ENCODE measurements at regions not wholly inside any gene's neighbourhood (a gene's known extent, or its start where the extent isn't known, plus 50 kb on each side); places are given as distances from the start of the nearest gene placed in this dataset.

GRCh38 chr10:120077707-120078492 lies 185.4 kb downstream of the SEC23IP start:
- CTCF ChIA-PET: no interaction called here
- no peak for DNase-seq (ENCODE audit: low read depth, low spot score)
- no peak overlapping the region for H3K4me3 ChIP-seq (ENCODE audit: low read depth, low read length)
- no peak for TF ChIP-seq CTCF (IDR thresholded peaks at IDR 0.05; ENCODE audit: insufficient read depth, low read length, missing control alignments)
- POLR2A ChIA-PET: no interaction called here

- POLR2A ChIA-PET: no interaction called here
- H3K4me3 ChIP-seq (ENCODE audit: low read depth, low read length): no peak overlapping the region
- DNase-seq (ENCODE audit: low read depth, low spot score): no peak
- CTCF ChIA-PET: no interaction called here
- TF ChIP-seq CTCF (IDR thresholded peaks at IDR 0.05; ENCODE audit: insufficient read depth, low read length, missing control alignments): no peak
Measured at GRCh38 chr10:120085096-120085796, 192.7 kb downstream of the SEC23IP start.

- TF ChIP-seq CTCF (IDR thresholded peaks at IDR 0.05; ENCODE audit: insufficient read depth, low read length, missing control alignments): no peak
- no peak overlapping the region for H3K4me3 ChIP-seq (ENCODE audit: low read depth, low read length)
- CTCF ChIA-PET: no interaction called here
- no peak for DNase-seq (ENCODE audit: low read depth, low spot score)
- POLR2A ChIA-PET: no interaction called here
Measured at GRCh38 chr10:120086066-120086465, 193.5 kb downstream of the SEC23IP start.

GRCh38 chr10:120087109-120087508 lies 194.6 kb downstream of the SEC23IP start:
- TF ChIP-seq CTCF (IDR thresholded peaks at IDR 0.05; ENCODE audit: insufficient read depth, low read length, missing control alignments): no peak
- ChIA-PET POLR2A (no interaction called here), CTCF (no interaction called here)
- no peak overlapping the region for H3K4me3 ChIP-seq (ENCODE audit: low read depth, low read length)
- no peak for DNase-seq (ENCODE audit: low read depth, low spot score)

GRCh38 chr10:120095875-120096274 lies 203.3 kb downstream of the SEC23IP start:
- no peak for DNase-seq (ENCODE audit: low read depth, low spot score)
- POLR2A ChIA-PET: no interaction called here
- CTCF ChIA-PET: no interaction called here
- no peak for TF ChIP-seq CTCF (IDR thresholded peaks at IDR 0.05; ENCODE audit: insufficient read depth, low read length, missing control alignments)
- no peak overlapping the region for H3K4me3 ChIP-seq (ENCODE audit: low read depth, low read length)

- no peak overlapping the region for H3K4me3 ChIP-seq (ENCODE audit: low read depth, low read length)
- CTCF ChIA-PET: no interaction called here
- TF ChIP-seq CTCF (IDR thresholded peaks at IDR 0.05; ENCODE audit: insufficient read depth, low read length, missing control alignments): no peak
- POLR2A ChIA-PET: no interaction called here
- DNase-seq (ENCODE audit: low read depth, low spot score): no peak
Measured at GRCh38 chr10:120097766-120098165, 205.2 kb downstream of the SEC23IP start.
